ENCODE measurements at regions not wholly inside any gene's neighbourhood (a gene's known extent, or its start where the extent isn't known, plus 50 kb on each side); places are given as distances from the start of the nearest gene placed in this dataset.

DNA sequence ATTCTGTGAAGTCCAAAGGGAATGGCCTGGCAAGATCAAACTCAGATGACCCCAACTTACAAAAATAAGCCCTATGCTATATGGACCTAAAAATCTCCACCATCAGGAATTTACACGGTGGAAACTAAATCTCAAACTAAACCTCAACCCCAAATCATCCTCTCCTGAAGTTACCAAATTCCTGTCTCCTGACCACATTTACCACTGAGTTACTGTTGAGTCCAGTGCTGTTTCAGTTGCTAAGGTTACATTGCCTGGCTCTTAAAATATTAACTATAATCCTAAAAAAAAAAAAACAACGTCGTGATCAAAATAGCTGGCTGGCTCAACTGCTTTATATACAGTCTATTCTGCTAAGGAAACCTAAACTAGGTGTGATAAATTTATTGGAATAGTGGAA lies 315.2 kb upstream of the SLIT2 start:
- TF ChIP-seq, protein P1, sequence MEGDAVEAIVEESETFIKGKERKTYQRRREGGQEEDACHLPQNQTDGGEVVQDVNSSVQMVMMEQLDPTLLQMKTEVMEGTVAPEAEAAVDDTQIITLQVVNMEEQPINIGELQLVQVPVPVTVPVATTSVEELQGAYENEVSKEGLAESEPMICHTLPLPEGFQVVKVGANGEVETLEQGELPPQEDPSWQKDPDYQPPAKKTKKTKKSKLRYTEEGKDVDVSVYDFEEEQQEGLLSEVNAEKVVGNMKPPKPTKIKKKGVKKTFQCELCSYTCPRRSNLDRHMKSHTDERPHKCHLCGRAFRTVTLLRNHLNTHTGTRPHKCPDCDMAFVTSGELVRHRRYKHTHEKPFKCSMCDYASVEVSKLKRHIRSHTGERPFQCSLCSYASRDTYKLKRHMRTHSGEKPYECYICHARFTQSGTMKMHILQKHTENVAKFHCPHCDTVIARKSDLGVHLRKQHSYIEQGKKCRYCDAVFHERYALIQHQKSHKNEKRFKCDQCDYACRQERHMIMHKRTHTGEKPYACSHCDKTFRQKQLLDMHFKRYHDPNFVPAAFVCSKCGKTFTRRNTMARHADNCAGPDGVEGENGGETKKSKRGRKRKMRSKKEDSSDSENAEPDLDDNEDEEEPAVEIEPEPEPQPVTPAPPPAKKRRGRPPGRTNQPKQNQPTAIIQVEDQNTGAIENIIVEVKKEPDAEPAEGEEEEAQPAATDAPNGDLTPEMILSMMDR (conservative IDR thresholded peaks at IDR 0.05; ENCODE audit: low read length): no peak
- TF ChIP-seq EZH2phosphoT487 (IDR thresholded peaks at IDR 0.05; ENCODE audit: borderline replicate concordance): no peak

Measured in Loucy (cell line).